Fibroblast of skin of left biceps (primary cell): ENCODE measurements at regions not wholly inside any gene's neighbourhood (a gene's known extent, or its start where the extent isn't known, plus 50 kb on each side); places are given as distances from the start of the nearest gene placed in this dataset.
"Not testable (repeated sequence)": the region's sequence is repeated elsewhere in the genome, so short reads cannot be mapped to it uniquely, and the experiment has no call there.

Experiments
- DNase-seq, 2 experiments: peaks; one replicate each; pipeline ENCODE4 v3.0.0-alpha.2; 2013; ENCODE audit warnings: low read depth in 2 of 2

GRCh38 chr4:87901422-87901992 is 68.7 kb downstream of the MEPE start:
- DNase-seq = peak; percentile 58 to 59

GRCh38 chr4:87904639-87905160 is 70.8 kb upstream of the SPP1 start:
- no peak for DNase-seq

DNA sequence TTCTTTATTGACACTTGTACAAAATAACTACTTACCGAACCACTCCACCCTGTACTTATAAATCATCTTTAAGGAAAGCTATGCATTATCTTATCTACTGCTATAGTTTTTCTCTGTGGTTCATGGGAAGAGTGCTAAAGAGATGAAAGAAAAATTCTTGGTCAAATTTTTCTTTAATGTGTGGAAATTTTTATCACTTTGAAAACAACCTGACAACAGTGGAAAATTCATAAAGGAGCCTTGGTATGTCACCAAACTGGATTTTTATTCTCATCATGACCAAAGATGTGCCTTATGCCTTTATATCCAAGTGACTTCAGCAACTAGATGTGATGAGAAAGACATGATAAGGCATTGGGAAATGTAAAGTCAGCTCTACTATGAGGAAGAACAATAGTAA is 67.2 kb upstream of the SPP1 start:
- no peak for DNase-seq

DNA sequence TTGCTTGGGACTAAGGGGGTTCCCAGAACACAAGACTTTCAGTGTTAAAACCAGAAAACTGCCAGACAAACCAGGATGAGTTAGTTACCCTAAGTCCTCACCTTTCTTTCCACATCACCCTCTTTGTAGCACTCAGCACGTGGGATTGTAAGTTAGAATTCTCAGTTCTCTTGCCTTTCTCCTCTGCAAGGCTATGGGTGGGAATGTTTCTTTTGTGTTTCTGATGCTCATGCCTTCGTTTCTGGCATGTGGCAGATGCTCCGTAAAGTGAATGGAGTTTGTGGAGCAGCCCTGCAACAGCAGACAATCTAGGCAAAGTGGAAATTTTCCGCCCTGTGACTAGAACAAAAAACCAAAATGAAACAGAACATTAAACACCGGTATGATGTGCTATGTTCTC is 64.7 kb upstream of the SPP1 start:
- no peak for DNase-seq

- DNase-seq = no peak
These were observed 64.2 kb upstream of the SPP1 start for GRCh38 chr4:87911252-87911774.

GRCh38 chr4:87912164-87913004 is 63.1 kb upstream of the SPP1 start:
- no peak for DNase-seq

- DNase-seq = no peak
These were observed 61.6 kb upstream of the SPP1 start for GRCh38 chr4:87913896-87914295.

DNA sequence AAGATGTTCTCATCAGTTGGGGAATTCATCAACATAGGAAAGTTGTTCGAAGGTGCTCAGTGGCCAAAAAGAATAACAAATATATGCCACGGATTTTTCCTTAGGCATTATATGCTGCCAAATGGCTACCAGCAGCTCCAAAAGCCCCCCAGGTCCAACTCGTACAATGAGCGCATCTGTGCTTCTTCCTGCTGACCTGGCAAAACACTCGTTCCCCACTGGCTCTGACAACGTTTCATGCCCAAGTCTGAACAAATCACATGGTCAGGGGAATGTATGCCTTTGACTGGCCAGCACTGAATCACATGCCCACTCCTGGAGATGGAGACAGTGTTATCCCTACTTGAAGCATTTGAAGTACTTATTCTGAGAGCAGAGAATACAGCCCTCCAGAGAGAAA is 59.9 kb upstream of the SPP1 start:
- DNase-seq = no peak

GRCh38 chr4:87916626-87917025 is 58.9 kb upstream of the SPP1 start:
- DNase-seq = no peak

DNA sequence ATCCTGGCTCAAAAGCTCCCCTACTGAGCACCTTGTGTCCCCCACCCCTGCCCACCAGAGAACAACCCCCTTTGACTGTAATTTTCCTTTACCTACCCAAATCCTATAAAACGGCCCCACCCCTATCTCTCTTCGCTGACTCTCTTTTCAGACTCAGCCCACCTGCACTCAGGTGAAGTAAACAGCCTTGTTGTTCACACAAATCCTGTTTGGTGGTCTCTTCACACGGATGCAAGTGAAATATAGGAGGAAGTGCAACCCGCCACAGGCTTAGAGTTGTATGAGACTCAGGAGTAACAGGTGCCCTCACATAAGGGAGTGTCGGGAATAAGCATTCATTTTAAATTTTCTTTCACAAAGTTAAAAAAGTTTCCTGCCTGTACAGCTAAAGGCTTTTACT is 57.6 kb upstream of the SPP1 start:
- DNase-seq = not testable (repeated sequence)

- DNase-seq = no peak
These were observed 57.0 kb upstream of the SPP1 start for GRCh38 chr4:87918314-87919058.

GRCh38 chr4:87919304-87919703 is 56.2 kb upstream of the SPP1 start:
- not testable (repeated sequence) for DNase-seq

- no peak for DNase-seq
These were observed 55.6 kb upstream of the SPP1 start for GRCh38 chr4:87919941-87920340.

GRCh38 chr4:87920478-87920877 is 55.0 kb upstream of the SPP1 start:
- DNase-seq = no peak

GRCh38 chr4:87921626-87922479 is 53.7 kb upstream of the SPP1 start:
- not testable (repeated sequence) for DNase-seq

DNA sequence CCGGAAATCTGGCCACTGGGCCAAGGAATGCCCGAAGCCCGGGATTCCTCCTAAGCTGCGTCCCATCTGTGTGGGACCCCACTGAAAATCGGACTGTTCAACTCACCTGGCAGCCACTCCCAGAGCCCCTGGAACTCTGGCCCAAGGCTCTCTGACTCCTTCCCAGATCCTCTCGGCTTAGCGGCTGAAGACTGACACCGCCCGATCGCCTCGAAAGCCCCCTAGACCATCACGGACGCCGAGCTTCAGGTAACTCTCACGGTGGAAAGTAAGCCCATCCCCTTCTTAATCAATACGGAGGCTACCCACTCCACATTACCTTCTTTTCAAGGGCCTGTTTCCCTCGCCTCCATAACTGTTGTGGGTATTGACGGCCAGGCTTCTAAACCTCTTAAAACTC is 51.4 kb upstream of the SPP1 start:
- not testable (repeated sequence) for DNase-seq
